Rectal smooth muscle tissue (tissue), 1 donor: ENCODE measurements at regions not wholly inside any gene's neighbourhood (a gene's known extent, or its start where the extent isn't known, plus 50 kb on each side); places are given as distances from the start of the nearest gene placed in this dataset.

Experiments used
- H3K27ac ChIP-seq: one replicate; pipeline ENCODE4 v1.7.0; 2013; ENCODE audit warnings: low read depth, low read length, inconsistent platforms
- H3K27me3 ChIP-seq: one replicate; pipeline ENCODE4 v1.7.0; 2013; ENCODE audit warnings: low read length; ENCODE audit not compliant: control insufficient read depth, insufficient read depth
- H3K36me3 ChIP-seq: one replicate; pipeline ENCODE4 v1.7.0; 2013; ENCODE audit warnings: low read length; ENCODE audit not compliant: control insufficient read depth, insufficient read depth
- H3K4me1 ChIP-seq: one replicate; pipeline ENCODE4 v1.7.0; 2013; ENCODE audit warnings: low read length; ENCODE audit not compliant: control insufficient read depth, insufficient read depth
- H3K4me3 ChIP-seq: one replicate; pipeline ENCODE4 v1.7.0; 2013; ENCODE audit warnings: low read length
- H3K9ac ChIP-seq: one replicate; pipeline ENCODE4 v1.7.0; 2013; ENCODE audit warnings: low read length

DNA sequence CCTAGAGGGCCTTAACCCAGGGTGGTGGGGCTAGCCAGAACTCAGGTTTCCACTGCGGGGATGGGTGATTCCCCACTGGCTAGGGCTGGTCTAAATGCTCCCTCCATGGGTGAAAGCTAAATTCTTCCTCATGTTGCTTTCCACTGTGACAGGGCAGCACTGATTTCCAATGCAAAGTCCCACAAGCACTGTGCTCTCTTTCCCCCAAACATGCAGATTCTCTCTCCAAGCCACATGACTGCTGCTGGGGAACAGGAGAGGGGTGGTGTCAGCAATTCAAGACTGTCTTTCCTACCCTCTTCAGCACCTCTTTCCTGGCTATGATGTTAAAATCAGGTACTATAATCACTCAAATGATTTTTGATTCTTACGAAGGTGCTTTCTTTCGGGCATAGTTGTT lies 215.5 kb downstream of the RWDD3 start:
- H3K4me1 ChIP-seq, result no peaks in the 10 kb centered on the region
- no peak overlapping the region for H3K9ac ChIP-seq
- H3K36me3 ChIP-seq, result no peaks in the 10 kb centered on the region
- no peak overlapping the region for H3K4me3 ChIP-seq
- no peak overlapping the region for H3K27ac ChIP-seq
- H3K27me3 ChIP-seq, result no peaks in the 10 kb centered on the region

DNA sequence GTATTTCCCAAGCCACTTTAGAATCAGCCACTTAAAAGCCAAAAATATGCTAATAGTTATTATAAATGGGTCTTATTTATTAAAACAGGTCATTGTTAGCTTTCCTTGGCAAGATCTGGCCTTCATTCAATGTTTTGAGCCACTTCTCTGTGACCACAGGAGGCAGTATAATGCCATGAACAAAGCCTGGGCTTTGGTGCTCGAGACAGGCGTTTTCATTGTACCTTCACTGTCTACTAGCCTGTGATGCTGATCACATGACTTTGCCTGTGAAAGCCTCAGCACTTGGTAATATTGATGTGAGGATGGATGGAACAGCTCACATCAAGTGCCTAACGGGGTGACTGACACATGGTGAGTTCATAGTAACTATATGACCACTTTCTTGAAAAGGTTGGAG lies 217.0 kb downstream of the RWDD3 start:
- no peaks in the 10 kb centered on the region for H3K36me3 ChIP-seq
- H3K9ac ChIP-seq, result no peak overlapping the region
- no peak overlapping the region for H3K4me3 ChIP-seq
- no peaks in the 10 kb centered on the region for H3K27me3 ChIP-seq
- no peak overlapping the region for H3K27ac ChIP-seq
- no peaks in the 10 kb centered on the region for H3K4me1 ChIP-seq

DNA sequence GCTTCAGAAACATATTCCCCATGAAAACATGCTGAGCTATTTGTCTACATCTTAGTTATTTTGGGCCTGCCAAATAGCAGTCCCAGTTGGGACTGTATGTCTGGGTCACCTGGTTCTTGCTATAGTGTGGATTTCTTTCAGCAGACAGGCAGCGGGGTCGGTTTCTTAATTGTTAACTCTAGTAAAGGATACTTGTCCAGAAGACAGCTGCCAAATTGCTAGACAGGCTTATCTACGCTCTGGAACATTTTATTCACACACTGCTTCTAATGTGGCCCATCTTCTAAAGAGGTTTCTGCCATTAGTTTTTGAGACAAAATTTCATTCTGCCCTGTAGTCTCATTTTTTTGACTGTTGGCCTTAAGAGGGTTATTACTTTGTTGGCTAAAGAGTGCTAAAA lies 217.9 kb downstream of the RWDD3 start:
- H3K4me3 ChIP-seq, result no peak overlapping the region
- H3K9ac ChIP-seq, result no peak overlapping the region
- no peaks in the 10 kb centered on the region for H3K27me3 ChIP-seq
- H3K4me1 ChIP-seq, result no peaks in the 10 kb centered on the region
- H3K36me3 ChIP-seq, result no peaks in the 10 kb centered on the region
- H3K27ac ChIP-seq, result no peak overlapping the region

DNA sequence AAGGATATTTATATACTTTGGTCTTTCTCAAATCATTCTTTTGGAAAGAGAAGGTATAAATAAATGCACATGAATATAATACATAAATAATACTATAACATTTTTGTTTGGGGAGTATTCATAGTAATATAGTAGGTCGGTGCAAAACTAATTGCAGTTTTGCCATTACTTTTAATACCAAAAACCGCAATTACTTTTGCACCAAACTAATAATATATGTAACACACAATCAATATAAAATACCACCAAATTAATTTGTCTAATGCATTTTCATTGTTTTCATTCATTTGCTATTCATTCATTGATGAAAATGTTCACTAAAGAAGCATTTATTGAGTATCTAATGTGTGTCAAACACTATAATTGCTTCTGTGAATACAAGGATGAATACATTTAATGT lies 219.0 kb downstream of the RWDD3 start:
- H3K4me3 ChIP-seq, result no peak overlapping the region
- no peaks in the 10 kb centered on the region for H3K36me3 ChIP-seq
- no peak overlapping the region for H3K9ac ChIP-seq
- H3K27ac ChIP-seq, result no peak overlapping the region
- H3K27me3 ChIP-seq, result no peaks in the 10 kb centered on the region
- H3K4me1 ChIP-seq, result no peaks in the 10 kb centered on the region

DNA sequence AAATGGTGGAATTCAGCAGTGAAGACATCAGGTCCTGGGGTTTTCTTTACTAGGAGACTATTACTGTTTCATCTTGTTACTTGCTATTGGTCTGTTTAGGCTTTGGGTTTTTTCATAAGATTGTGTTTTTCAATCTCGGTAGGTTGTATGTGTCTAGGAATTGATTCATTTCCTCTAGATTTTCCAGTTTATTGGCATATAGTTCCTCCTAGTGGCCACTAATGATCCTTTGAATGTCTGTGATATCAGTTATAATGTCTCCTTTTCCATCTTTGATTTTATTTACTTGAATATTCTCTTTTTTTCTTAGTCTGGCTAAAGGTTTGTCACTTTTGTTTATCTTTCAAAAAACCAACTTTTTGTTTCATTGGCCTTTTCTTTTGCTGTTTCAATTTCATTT lies 233.0 kb downstream of the RWDD3 start:
- no peaks in the 10 kb centered on the region for H3K36me3 ChIP-seq
- no peak overlapping the region for H3K4me3 ChIP-seq
- no peaks in the 10 kb centered on the region for H3K4me1 ChIP-seq
- H3K27ac ChIP-seq, result no peak overlapping the region
- H3K27me3 ChIP-seq, result no peaks in the 10 kb centered on the region
- no peak overlapping the region for H3K9ac ChIP-seq

DNA sequence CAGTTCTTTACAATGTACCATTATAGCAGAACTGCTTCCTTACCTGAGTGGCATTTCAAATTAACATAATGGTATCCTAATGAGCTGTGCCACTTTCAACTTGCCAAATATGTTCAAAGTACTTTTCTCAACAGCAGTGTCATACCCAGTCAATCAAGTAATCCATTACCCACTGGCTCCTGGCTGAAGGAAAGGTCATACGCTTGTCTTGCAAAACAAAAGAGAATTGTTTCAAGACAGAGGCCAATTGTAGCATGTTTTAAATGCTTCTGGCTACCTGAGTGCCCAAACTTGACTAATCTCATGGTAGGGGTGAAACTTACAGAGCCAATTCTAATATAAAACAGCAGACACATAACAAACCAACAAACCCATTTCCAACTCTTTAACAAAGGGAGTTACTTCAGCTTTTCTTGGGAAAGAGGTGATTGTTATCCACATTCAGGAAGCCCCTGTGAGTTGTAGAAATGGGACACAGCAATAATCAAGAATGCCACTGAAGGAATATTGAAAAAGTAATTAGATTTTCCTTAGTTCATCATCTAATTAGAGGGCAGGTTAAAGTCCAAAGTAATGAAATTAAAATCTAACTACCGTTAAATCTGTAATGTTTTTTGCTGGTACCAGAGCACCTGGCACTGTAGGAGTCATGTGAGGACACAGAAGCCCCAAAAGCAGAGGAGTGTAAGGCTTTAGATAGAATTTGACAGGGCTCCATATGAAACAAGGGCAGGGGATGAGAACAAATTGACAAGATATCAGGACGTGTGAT lies 241.9 kb downstream of the RWDD3 start:
- Histone ChIP-seq H3K9ac (no peak overlapping the region), H3K4me3 (no peak overlapping the region), H3K36me3 (no peaks in the 10 kb centered on the region), H3K4me1 (no peaks in the 10 kb centered on the region), H3K27ac (no peak overlapping the region), H3K27me3 (no peaks in the 10 kb centered on the region)

DNA sequence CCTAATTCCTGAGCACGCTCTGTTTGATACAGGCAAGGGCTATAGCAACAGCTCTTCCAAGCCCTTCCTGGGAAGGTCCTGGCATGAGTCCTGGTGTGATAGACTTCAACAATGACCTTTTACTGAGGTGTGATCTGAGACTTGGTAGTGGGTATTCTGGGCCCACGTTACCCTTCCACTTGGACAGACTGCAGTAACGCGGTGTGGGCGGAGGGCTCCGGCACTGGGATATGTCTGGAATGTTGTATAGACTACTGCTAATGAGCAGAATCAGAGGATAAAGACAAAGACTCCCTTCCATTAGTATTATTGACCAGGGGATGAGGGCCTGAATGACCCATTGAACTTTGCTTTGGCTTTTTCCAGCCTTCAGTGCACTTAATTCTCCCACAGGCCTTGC lies 262.3 kb downstream of the RWDD3 start:
- Histone ChIP-seq H3K36me3 (no peaks in the 10 kb centered on the region), H3K27ac (no peak overlapping the region), H3K4me1 (no peaks in the 10 kb centered on the region), H3K9ac (no peak overlapping the region), H3K4me3 (no peak overlapping the region), H3K27me3 (no peaks in the 10 kb centered on the region)

DNA sequence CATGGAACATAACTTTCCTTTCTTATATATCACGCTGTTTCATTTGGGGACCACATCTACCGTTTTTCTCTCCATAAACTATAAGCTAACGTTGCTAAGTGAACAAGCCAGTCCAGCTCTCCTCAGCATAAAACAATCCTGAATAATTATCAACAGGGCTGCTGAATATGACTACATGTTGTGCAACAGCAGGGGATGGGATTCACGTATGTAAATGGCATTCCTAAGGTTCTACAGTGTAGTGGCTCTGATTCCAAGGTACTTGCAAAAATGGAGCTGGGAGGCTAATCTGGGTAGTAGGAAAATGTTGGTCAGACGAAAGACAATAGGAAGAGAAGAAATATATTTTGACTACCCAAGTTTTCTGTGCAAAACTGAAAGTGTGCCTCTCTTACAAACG lies 262.8 kb downstream of the RWDD3 start:
- Histone ChIP-seq H3K4me3 (no peak overlapping the region), H3K4me1 (no peaks in the 10 kb centered on the region), H3K9ac (no peak overlapping the region), H3K27ac (no peak overlapping the region), H3K36me3 (no peaks in the 10 kb centered on the region), H3K27me3 (no peaks in the 10 kb centered on the region)

DNA sequence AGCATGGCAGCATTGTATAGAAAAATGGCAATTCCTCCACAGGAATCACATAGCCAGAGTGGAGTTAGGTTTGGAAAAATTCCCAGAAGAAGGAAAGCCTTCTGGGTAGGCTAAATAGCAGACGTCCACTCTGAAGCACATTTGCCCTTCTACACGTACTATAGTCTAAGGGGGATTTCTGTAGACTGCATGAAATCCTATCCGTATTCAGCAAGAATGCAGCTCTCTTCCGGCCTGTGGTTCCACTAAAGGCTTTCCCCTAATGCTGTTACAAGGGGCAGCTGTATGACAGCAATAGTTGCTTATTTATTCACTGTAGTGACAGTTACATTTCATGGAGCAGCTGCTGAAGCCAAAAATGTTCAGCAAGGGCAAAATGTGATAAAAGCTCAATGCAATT lies 263.6 kb downstream of the RWDD3 start:
- Histone ChIP-seq H3K27ac (no peak overlapping the region), H3K36me3 (no peaks in the 10 kb centered on the region), H3K9ac (no peak overlapping the region), H3K4me1 (no peaks in the 10 kb centered on the region), H3K27me3 (no peaks in the 10 kb centered on the region), H3K4me3 (no peak overlapping the region)

DNA sequence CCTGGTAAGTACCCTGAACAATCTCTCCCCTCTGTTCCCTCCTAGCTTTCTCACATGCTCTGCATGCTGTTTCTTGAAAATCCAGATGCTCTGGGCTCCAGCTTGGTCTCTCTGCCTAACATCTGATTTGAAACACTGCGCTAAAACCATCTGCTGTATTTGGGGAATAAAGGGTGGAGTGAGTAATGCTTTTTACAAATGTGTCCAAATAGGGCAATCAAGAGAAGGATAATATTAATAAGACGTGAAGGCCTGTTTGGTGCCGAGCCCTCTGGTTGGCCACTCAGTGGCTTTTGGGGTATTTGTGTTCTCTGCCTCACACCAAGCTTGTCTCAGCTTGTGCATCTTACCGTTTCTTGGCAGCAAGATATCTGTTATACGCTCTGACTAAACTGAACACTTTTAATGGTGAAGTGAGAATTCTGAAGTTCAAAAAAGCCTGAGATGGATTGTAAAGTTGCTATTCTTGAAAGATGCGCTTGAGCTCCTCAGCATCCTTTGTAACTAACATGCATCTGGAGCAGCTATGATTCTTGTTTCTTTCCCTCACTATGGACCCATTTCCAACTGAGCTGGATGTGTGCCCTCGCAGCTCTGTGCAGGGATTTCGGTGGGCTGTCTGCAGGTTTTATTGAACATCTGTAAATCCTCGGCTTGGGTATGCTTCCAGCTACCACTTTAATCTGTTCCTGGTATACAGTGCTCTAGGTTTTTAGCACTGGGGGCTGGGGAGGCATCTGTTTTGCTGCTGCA lies 269.4 kb downstream of the RWDD3 start:
- H3K4me1 ChIP-seq, result no peaks in the 10 kb centered on the region
- H3K36me3 ChIP-seq, result no peaks in the 10 kb centered on the region
- no peak overlapping the region for H3K4me3 ChIP-seq
- H3K27ac ChIP-seq, result no peak overlapping the region
- H3K9ac ChIP-seq, result no peak overlapping the region
- no peaks in the 10 kb centered on the region for H3K27me3 ChIP-seq

DNA sequence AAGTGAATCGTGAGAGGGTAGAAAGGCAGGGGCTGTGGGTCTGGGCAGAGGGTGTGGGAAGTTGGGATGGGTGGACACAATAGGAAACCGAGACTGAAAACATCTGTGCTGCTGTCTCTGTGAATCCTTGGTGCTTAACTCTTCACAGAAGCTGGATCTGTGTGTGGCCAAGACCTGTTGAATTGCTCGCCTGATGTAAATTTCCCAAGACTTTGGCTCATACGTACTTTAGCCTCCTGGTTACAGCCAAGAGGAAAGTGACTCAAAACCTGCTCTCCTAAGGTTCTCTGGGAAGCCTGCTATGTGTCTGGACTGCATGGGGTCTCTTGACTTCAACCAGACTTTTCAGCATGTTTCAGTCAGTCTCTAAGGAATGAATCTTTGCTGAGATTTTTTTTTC lies 270.3 kb downstream of the RWDD3 start:
- Histone ChIP-seq H3K27me3 (no peaks in the 10 kb centered on the region), H3K27ac (no peak overlapping the region), H3K9ac (no peak overlapping the region), H3K4me1 (no peaks in the 10 kb centered on the region), H3K36me3 (no peaks in the 10 kb centered on the region), H3K4me3 (no peak overlapping the region)

DNA sequence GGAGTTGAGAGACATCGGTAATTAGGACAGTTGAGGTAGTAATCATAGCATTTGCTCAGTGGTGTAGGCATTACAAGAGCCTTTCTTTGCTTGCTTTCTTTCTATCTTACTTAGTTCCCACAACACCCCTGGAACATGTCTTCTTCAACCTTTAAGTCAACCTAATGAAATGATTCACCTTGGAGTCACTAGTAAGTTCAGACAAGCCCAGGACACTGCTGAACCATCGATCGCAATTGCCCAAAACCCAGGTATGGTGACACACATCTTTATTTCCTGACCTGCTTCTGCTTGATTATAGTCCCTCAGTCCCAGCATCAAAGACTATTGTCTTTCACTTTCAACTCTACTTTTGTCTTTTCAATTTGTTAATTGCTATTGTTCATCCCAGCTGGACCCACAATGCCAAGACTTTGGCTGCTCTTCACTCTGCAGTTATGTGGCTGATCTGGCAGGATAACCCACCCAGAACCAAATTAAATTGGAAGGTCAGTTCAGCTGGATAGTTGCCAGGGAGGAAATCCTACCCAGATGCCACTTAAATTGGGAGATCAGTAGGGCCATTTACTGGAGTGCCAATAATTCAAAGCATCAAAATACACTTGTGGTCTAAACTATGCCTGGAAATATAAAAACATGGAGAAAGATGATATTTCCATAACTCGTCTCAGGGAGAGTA lies 272.9 kb downstream of the RWDD3 start:
- Histone ChIP-seq H3K4me1 (no peaks in the 10 kb centered on the region), H3K4me3 (no peak overlapping the region), H3K27me3 (no peaks in the 10 kb centered on the region), H3K36me3 (no peaks in the 10 kb centered on the region), H3K9ac (no peak overlapping the region), H3K27ac (no peak overlapping the region)
